Smooth muscle cell (in vitro differentiated cells): ENCODE measurements at regions not wholly inside any gene's neighbourhood (a gene's known extent, or its start where the extent isn't known, plus 50 kb on each side); places are given as distances from the start of the nearest gene placed in this dataset.

Experiments
- DNase-seq: peaks from one replicate; lab custom pipeline; 2025; ENCODE audit not compliant: unreplicated experiment; lab: John Stamatoyannopoulos, UW
- H2AFZ ChIP-seq: fragments of 200-600 bp; sonication (generic); 2 replicates; pipeline ENCODE4 v1.6.0; 2016; ENCODE audit warnings: antibody characterized with exemption, low read depth, mild to moderate bottlenecking
- H3F3A ChIP-seq: fragments of 200-600 bp; sonication (generic); 2 replicates; pipeline ENCODE4 v1.6.0; 2017; ENCODE audit warnings: antibody characterized with exemption, low read depth
- H3K27ac ChIP-seq: fragments of 200-600 bp; sonication (generic); 2 replicates; pipeline ENCODE4 v1.5.1; 2016; ENCODE audit warnings: low read depth, mild to moderate bottlenecking
- H3K27me3 ChIP-seq: fragments of 200-600 bp; sonication (generic); 2 replicates; pipeline ENCODE4 v1.6.1; 2016; ENCODE audit warnings: low read depth, mild to moderate bottlenecking
- H3K36me3 ChIP-seq: fragments of 200-600 bp; sonication (generic); 2 replicates; pipeline ENCODE4 v1.5.1; 2016; ENCODE audit warnings: low read depth
- H3K4me1 ChIP-seq: fragments of 200-600 bp; sonication (generic); 2 replicates; pipeline ENCODE4 v1.5.1; 2016; ENCODE audit warnings: low read depth
- H3K4me2 ChIP-seq: fragments of 200-600 bp; sonication (generic); 2 replicates; pipeline ENCODE4 v1.6.0; 2016; ENCODE audit warnings: mild to moderate bottlenecking
- H3K4me3 ChIP-seq: fragments of 200-600 bp; sonication (generic); 2 replicates; pipeline ENCODE4 v1.5.1; 2016; ENCODE audit warnings: mild to moderate bottlenecking
- H3K79me2 ChIP-seq: fragments of 200-600 bp; sonication (generic); 2 replicates; pipeline ENCODE4 v1.6.0; 2016; ENCODE audit warnings: low read depth, mild to moderate bottlenecking
- H3K9ac ChIP-seq: fragments of 200-600 bp; sonication (generic); 2 replicates; pipeline ENCODE4 v1.6.0; 2016; ENCODE audit warnings: low read depth
- H3K9me3 ChIP-seq: fragments of 200-600 bp; sonication (generic); replicated peaks from 2 replicates; pipeline ENCODE4 v1.5.1; 2016; ENCODE audit warnings: low read depth
- H4K20me1 ChIP-seq: fragments of 200-600 bp; sonication (generic); 2 replicates; pipeline ENCODE4 v1.6.0; 2016; ENCODE audit warnings: low read depth
- CTCF ChIP-seq: fragments of 200-600 bp; sonication (generic); IDR thresholded peaks from 2 replicates; pipeline ENCODE4 v1.5.1; 2017; ENCODE audit warnings: borderline replicate concordance, mild to moderate bottlenecking, antibody characterized with exemption; ENCODE audit not compliant: insufficient read depth, poor library complexity, severe bottlenecking
- WGBS: methylation state at CpG from one replicate; pipeline ENCODE4 v1.1.7; 2016; ENCODE audit warnings: low lambda C conversion rate; 5-methylcytosine and 5-hydroxymethylcytosine counted together

GRCh38 chr12:124143726-124144125 lies 151.2 kb upstream of the RFLNA start:
- no peaks in the 10 kb centered on the region for H4K20me1 ChIP-seq
- no peaks in the 10 kb centered on the region for H3K79me2 ChIP-seq
- no peak overlapping the region for H2AFZ ChIP-seq
- no peak overlapping the region for H3K4me3 ChIP-seq
- TF ChIP-seq CTCF = no peak
- DNase-seq = no peak
- no peak overlapping the region for H3K9ac ChIP-seq
- no peak overlapping the region for H3K27ac ChIP-seq
- H3K9me3 ChIP-seq = no peaks in the 10 kb centered on the region
- H3F3A ChIP-seq = no peaks in the 10 kb centered on the region
- H3K27me3 ChIP-seq = peaks cover 3% of the 10 kb centered on the region
- WGBS = 77% methylated on average over 5 of the region's 5 CpGs
- no peak overlapping the region for H3K4me2 ChIP-seq
- no peaks in the 10 kb centered on the region for H3K4me1 ChIP-seq
- no peaks in the 10 kb centered on the region for H3K36me3 ChIP-seq

GRCh38 chr12:124144531-124145194 lies 150.2 kb upstream of the RFLNA start:
- Histone ChIP-seq H3K4me2 (no peak overlapping the region), H3K4me3 (no peak overlapping the region), H2AFZ (no peak overlapping the region), H3K9ac (no peak overlapping the region), H3K9me3 (no peaks in the 10 kb centered on the region), H3K36me3 (no peaks in the 10 kb centered on the region), H3K27ac (no peak overlapping the region), H4K20me1 (no peaks in the 10 kb centered on the region), H3F3A (no peaks in the 10 kb centered on the region), H3K79me2 (no peaks in the 10 kb centered on the region), H3K4me1 (no peaks in the 10 kb centered on the region), H3K27me3 (peaks cover 3% of the 10 kb centered on the region)
- DNase-seq = no peak
- no peak for TF ChIP-seq CTCF
- 82% methylated on average over 9 of the region's 9 CpGs for WGBS

GRCh38 chr12:124147027-124147426 lies 147.9 kb upstream of the RFLNA start:
- Histone ChIP-seq H2AFZ (no peak overlapping the region), H3K4me2 (no peak overlapping the region), H3K4me1 (no peaks in the 10 kb centered on the region), H3K4me3 (no peak overlapping the region), H3F3A (no peaks in the 10 kb centered on the region), H3K36me3 (no peaks in the 10 kb centered on the region), H3K9me3 (no peaks in the 10 kb centered on the region), H3K9ac (no peak overlapping the region), H4K20me1 (no peaks in the 10 kb centered on the region), H3K79me2 (no peaks in the 10 kb centered on the region), H3K27ac (no peak overlapping the region), H3K27me3 (no peaks in the 10 kb centered on the region)
- TF ChIP-seq CTCF = no peak
- DNase-seq = no peak
- WGBS = 100% methylated on average over 2 of the region's 2 CpGs

GRCh38 chr12:124147575-124147974 lies 147.3 kb upstream of the RFLNA start:
- Histone ChIP-seq H3K27ac (no peak overlapping the region), H3K36me3 (no peaks in the 10 kb centered on the region), H4K20me1 (no peaks in the 10 kb centered on the region), H3K9me3 (no peaks in the 10 kb centered on the region), H3K27me3 (no peaks in the 10 kb centered on the region), H3K4me2 (no peak overlapping the region), H3K4me3 (no peak overlapping the region), H3K4me1 (no peaks in the 10 kb centered on the region), H2AFZ (no peak overlapping the region), H3K79me2 (no peaks in the 10 kb centered on the region), H3K9ac (no peak overlapping the region), H3F3A (no peaks in the 10 kb centered on the region)
- TF ChIP-seq CTCF = no peak
- no peak for DNase-seq
- 57% methylated on average over 6 of the region's 6 CpGs for WGBS
